K562 (cell line): ENCODE measurements at regions not wholly inside any gene's neighbourhood (a gene's known extent, or its start where the extent isn't known, plus 50 kb on each side); places are given as distances from the start of the nearest gene placed in this dataset.
A peak's percentile ranks its signal among the peaks of the same experiment; 100 is the strongest.

Experiments used
- ATAC-seq: fragments of 200-7000 bp; cut with Tn5 transposase; 3 replicates; pipeline ENCODE4 v1.9.1; 2020; ENCODE audit warnings: moderate library complexity
- BruUV-seq: library from RNA; stranded (reverse); fragments of 400-500 nt; replicated peaks from 2 replicates; lab custom pipeline; 2021; lab: Mats Ljungman, UMichigan
- CTCF ChIA-PET: fragments of 300-600 bp; formaldehyde crosslinking; extraction: SDS; loops from one replicate; lab custom pipeline; 2021; ENCODE audit warnings: low intra/inter-chr PET ratio; lab: Yijun Ruan, JAX
- POLR2A ChIA-PET: fragments of 300-600, 350-650 bp; sonication (Branson Sonifier 250); formaldehyde crosslinking; extraction: SDS; loops from one replicate; lab custom pipeline; 2021; ENCODE audit warnings: antibody characterized with exemption, inconsistent platforms; lab: Yijun Ruan, JAX
- DNase-seq, 4 experiments: peaks; one replicate each; pipeline versions ENCODE4 v3.0.0 to v3.0.0-alpha.2; 2011 to 2018; ENCODE audit warnings: low spot score in 3 of 4, mixed read lengths in 3 of 4; ENCODE audit errors: extremely low read depth in 1 of 4
- FAIRE-seq: peaks from 2 replicates; lab custom pipeline; 2011; peaks lifted over from hg19 to GRCh38; lab: Jason Lieb, UNC
- H2AFZ ChIP-seq: 2 replicates; pipeline ENCODE4 v1.6.0; 2011; ENCODE audit warnings: low read depth, low read length, control low read depth, inconsistent platforms
- H3K27ac ChIP-seq: fragments of 200-600 bp; 3 replicates; pipeline ENCODE4 v1.8.0; 2011; ENCODE audit warnings: low read depth, mild to moderate bottlenecking, control low read depth, inconsistent platforms, low read length, moderate library complexity, mixed read lengths; ENCODE audit errors: extremely low read depth
- H3K27me3 ChIP-seq, 2 experiments: fragments of 300-600 bp in 1 of 2; 2 replicates in 1 of 2; 3 replicates in 1 of 2; pipeline versions ENCODE4 v1.6.0 to v1.8.0; 2011; ENCODE audit warnings: inconsistent platforms in 2 of 2, low read length in 2 of 2, mild to moderate bottlenecking in 1 of 2, mixed read lengths in 1 of 2, moderate library complexity in 1 of 2; ENCODE audit not compliant: control insufficient read depth in 2 of 2, insufficient read depth in 2 of 2
- H3K36me3 ChIP-seq: fragments of 300-600 bp; 3 replicates; pipeline ENCODE4 v1.8.0; 2011; ENCODE audit warnings: mild to moderate bottlenecking, low read length, inconsistent platforms; ENCODE audit not compliant: control insufficient read depth, insufficient read depth
- H3K4me1 ChIP-seq, 2 experiments: fragments of 200-600 bp in 1 of 2; replicated peaks in 1 of 2; 2 replicates in 1 of 2; 3 replicates in 1 of 2; pipeline versions ENCODE4 v1.5.1 to v1.8.0; 2011; ENCODE audit warnings: inconsistent platforms in 2 of 2, low read length in 2 of 2, mild to moderate bottlenecking in 1 of 2, mixed read lengths in 1 of 2, moderate library complexity in 1 of 2; ENCODE audit not compliant: control insufficient read depth in 2 of 2, insufficient read depth in 2 of 2
- H3K4me2 ChIP-seq: 2 replicates; pipeline ENCODE4 v1.6.1; 2011; ENCODE audit warnings: low read length, control low read depth, inconsistent platforms, mixed read lengths; ENCODE audit not compliant: insufficient read depth
- H3K4me3 ChIP-seq: fragments of 200-600 bp; sonication (generic), shearing (Covaris generic); 2 replicates; pipeline ENCODE4 v1.5.1; 2016; ENCODE audit warnings: control low read depth, inconsistent platforms
- H3K79me2 ChIP-seq: fragments of 200-600 bp; 3 replicates; pipeline ENCODE4 v1.8.0; 2011; ENCODE audit warnings: low read length, inconsistent platforms; ENCODE audit not compliant: control insufficient read depth, insufficient read depth
- H3K9ac ChIP-seq, 2 experiments: 2 replicates each; pipeline versions ENCODE4 v1.6.0 to v1.6.1; 2011; ENCODE audit warnings: low read depth in 2 of 2, low read length in 2 of 2, control low read depth in 1 of 2, inconsistent platforms in 1 of 2, mild to moderate bottlenecking in 1 of 2, mixed read lengths in 1 of 2; ENCODE audit not compliant: insufficient read depth in 1 of 2
- H3K9me1 ChIP-seq: one replicate; pipeline ENCODE4 v1.6.0; 2011; ENCODE audit warnings: inconsistent platforms, mild to moderate bottlenecking, low read length, moderate library complexity; ENCODE audit not compliant: control insufficient read depth, insufficient read depth
- H3K9me3 ChIP-seq: replicated peaks from 2 replicates; pipeline ENCODE4 v1.5.1; 2011; ENCODE audit warnings: low read depth, low read length, inconsistent platforms; ENCODE audit not compliant: control insufficient read depth, insufficient read depth
- H4K20me1 ChIP-seq: replicated peaks from 2 replicates; pipeline ENCODE4 v1.6.1; 2011; ENCODE audit warnings: low read length, inconsistent platforms, mixed read lengths; ENCODE audit not compliant: control insufficient read depth, insufficient read depth
- ASH1L ChIP-seq: fragments of 450-650 bp; IDR thresholded peaks from 2 replicates; pipeline ENCODE4 v1.6.1; 2018; ENCODE audit warnings: borderline replicate concordance, mild to moderate bottlenecking, low read depth; ENCODE audit not compliant: partially characterized antibody
- CCAR2 ChIP-seq: fragments of 200-400 bp; formaldehyde crosslinking; IDR thresholded peaks from 2 replicates; pipeline ENCODE4 v1.6.1; 2017; ENCODE audit warnings: mild to moderate bottlenecking, low read depth, low read length
- CHD4 ChIP-seq: fragments of 200-600 bp; sonication (generic); IDR thresholded peaks from 3 replicates; pipeline ENCODE4 v1.6.1; 2012; ENCODE audit warnings: low read depth, mild to moderate bottlenecking, mixed read lengths, low read length, inconsistent platforms; ENCODE audit not compliant: insufficient read depth, insufficient replicate concordance, poor library complexity, severe bottlenecking
- HMGN3 ChIP-seq: IDR thresholded peaks from 2 replicates; pipeline ENCODE4 v1.6.1; 2011; ENCODE audit warnings: borderline replicate concordance, low read depth, mild to moderate bottlenecking, mixed read lengths, low read length; ENCODE audit not compliant: insufficient read length; ENCODE audit errors: extremely low read depth
- PCBP2 ChIP-seq: fragments of 200-400 bp; formaldehyde crosslinking; IDR thresholded peaks from 2 replicates; pipeline ENCODE4 v1.6.1; 2018; ENCODE audit warnings: low read length, low read depth, mild to moderate bottlenecking, moderate library complexity; ENCODE audit not compliant: poor library complexity, severe bottlenecking
- SAP30 ChIP-seq: fragments of 200-600 bp; sonication (generic); IDR thresholded peaks from 2 replicates; pipeline ENCODE4 v1.6.1; 2012; ENCODE audit warnings: borderline replicate concordance, low read depth, mild to moderate bottlenecking, moderate library complexity, low read length, control low read depth, inconsistent platforms; ENCODE audit not compliant: insufficient read depth, poor library complexity, severe bottlenecking
- TCF3 ChIP-seq: sonication (generic); formaldehyde crosslinking; IDR thresholded peaks from 2 replicates; pipeline ENCODE4 v1.4.0; 2020; ENCODE audit warnings: mild to moderate bottlenecking, missing genetic modification reagents
- XRCC4 ChIP-seq: IDR thresholded peaks from one replicate; pipeline ENCODE4 v1.6.1; 2011; ENCODE audit not compliant: insufficient read depth, insufficient read length; ENCODE audit errors: extremely low read depth
- YY1 ChIP-seq, 3 experiments: IDR thresholded peaks; 2 replicates each; pipeline ENCODE4 v1.6.1; 2011; ENCODE audit warnings: low read length in 2 of 3, mild to moderate bottlenecking in 2 of 3, moderate library complexity in 2 of 3, borderline replicate concordance in 1 of 3, control low read depth in 1 of 3, low read depth in 1 of 3; ENCODE audit not compliant: insufficient read depth in 3 of 3, insufficient replicate concordance in 2 of 3, control insufficient read depth in 1 of 3, insufficient read length in 1 of 3; ENCODE audit errors: extremely low read depth in 1 of 3
- ZNF644 ChIP-seq: fragments of 200-800 bp; sonication (Bioruptor generic); IDR thresholded peaks from 2 replicates; pipeline ENCODE4 v1.6.1; 2016; ENCODE audit warnings: low read depth, missing genetic modification characterization, missing compliant biosample characterization
- ZNF785 ChIP-seq: fragments of 250-450 bp; sonication (Bioruptor Pico); IDR thresholded peaks from 2 replicates; pipeline ENCODE4 v1.4.0; 2020; ENCODE audit warnings: mild to moderate bottlenecking
- WGBS: fragments of 100-300 bp; shearing (Covaris generic); methylation state at CpG from one replicate; pipeline ENCODE4 v1.1.6; 2016; ENCODE audit warnings: low coverage, mixed read lengths; ENCODE audit not compliant: insufficient coverage; ENCODE audit errors: missing lambda C conversion rate; 5-methylcytosine and 5-hydroxymethylcytosine counted together
- in situ Hi-C: fragments of 300-500 bp; cut with MboI; formaldehyde crosslinking; loops from 4 replicates; pipeline ENCODE4 v1.15.0; 2018; ENCODE audit warnings: inconsistent platforms, mixed read lengths
- intact Hi-C: fragments of 100-400 bp; cut with micrococcal nuclease; formaldehyde crosslinking; loops from 2 replicates; pipeline ENCODE4 v1.14.2; 2022
- TF ChIP-seq, protein P1 (sequence below): fragments of 250-450 bp; sonication (Bioruptor Pico); IDR thresholded peaks from 2 replicates; pipeline ENCODE4 v1.4.0; 2020; ENCODE audit warnings: mild to moderate bottlenecking, moderate library complexity
- TF ChIP-seq, protein P2 (sequence below): fragments of 150-350 bp; conservative IDR thresholded peaks from 2 replicates; pipeline ENCODE4 v1.6.1; 2014; ENCODE audit warnings: low read length

DNA sequence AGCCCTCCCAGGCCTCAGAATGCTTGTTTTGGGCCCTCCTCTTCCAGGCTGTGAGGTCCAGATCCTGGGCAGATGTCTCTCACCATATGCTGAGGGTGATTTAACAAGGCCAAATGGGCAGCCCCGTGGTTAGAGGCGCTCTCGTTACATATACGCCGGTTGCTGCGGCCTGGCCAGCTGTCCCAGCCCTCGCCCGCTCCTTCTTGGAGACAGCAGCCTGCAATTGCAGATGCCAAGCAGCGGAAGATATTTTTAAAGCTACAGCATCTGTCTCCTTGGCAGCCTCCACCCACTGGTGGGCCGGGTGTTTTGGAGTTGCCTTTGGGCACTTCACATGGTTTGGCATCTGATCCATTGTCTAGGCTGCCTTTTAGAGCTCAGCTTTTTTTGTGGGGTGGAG lies 178.8 kb upstream of the NFIA start:
- BruUV-seq: no TSS peak
- peaks cover 0 to under 1% of the 10 kb centered on the region in 2 experiments; a peak in 2 of 5 replicates for H3K4me1 ChIP-seq
- H3K9me1 ChIP-seq: no peaks in the 10 kb centered on the region
- H3K79me2 ChIP-seq: no peaks in the 10 kb centered on the region
- FAIRE-seq (no peak), DNase-seq (no peak), ATAC-seq (no peak)
- no peak overlapping the region for H3K4me2 ChIP-seq
- no peaks in the 10 kb centered on the region for H4K20me1 ChIP-seq
- 0 out of 4 replicates have a peak overlapping the region, but pooled peaks of 1 of the 2 experiments have one; percentile 10 for H3K9ac ChIP-seq
- intact Hi-C loops: no loop called here
- H3K27ac ChIP-seq: no peak overlapping the region
- H3K4me3 ChIP-seq: no peak overlapping the region
- in situ Hi-C loops: no loop called here
- no peaks in the 10 kb centered on the region for H3K36me3 ChIP-seq
- 38% methylated on average over 4 of the region's 10 CpGs for WGBS
- POLR2A ChIA-PET: interaction anchor here (1.4 kb wide), 1 partner anchor 16 kb away, joined by 4 read pairs; no protein-coding TSS in a partner anchor
- H3K9me3 ChIP-seq: no peaks in the 10 kb centered on the region
- no peaks in the 10 kb centered on the region for H3K27me3 ChIP-seq
- CTCF ChIA-PET: no interaction called here
- H2AFZ ChIP-seq: 0 out of 2 replicates have a peak overlapping the region, but pooled peaks have one; percentile 14
- TF ChIP-seq TCF3: no peak
- no peak for TF ChIP-seq CCAR2
- TF ChIP-seq ZNF644 (tag): no peak
- no peak for TF ChIP-seq YY1 (IDR thresholded peaks at IDR 0.05; ENCODE audit: borderline replicate concordance in 1 of 3, control insufficient read depth in 1 of 3, extremely low read depth in 1 of 3, insufficient read depth in 3 of 3, insufficient read length in 1 of 3, insufficient replicate concordance in 2 of 3, low read depth in 1 of 3, low read length in 2 of 3)
- no peak for TF ChIP-seq CHD4
- TF ChIP-seq ZNF785 (CRISPR knock-in tag): no peak
- no peak for TF ChIP-seq PCBP2
- no peak for TF ChIP-seq XRCC4
- TF ChIP-seq, protein P1, sequence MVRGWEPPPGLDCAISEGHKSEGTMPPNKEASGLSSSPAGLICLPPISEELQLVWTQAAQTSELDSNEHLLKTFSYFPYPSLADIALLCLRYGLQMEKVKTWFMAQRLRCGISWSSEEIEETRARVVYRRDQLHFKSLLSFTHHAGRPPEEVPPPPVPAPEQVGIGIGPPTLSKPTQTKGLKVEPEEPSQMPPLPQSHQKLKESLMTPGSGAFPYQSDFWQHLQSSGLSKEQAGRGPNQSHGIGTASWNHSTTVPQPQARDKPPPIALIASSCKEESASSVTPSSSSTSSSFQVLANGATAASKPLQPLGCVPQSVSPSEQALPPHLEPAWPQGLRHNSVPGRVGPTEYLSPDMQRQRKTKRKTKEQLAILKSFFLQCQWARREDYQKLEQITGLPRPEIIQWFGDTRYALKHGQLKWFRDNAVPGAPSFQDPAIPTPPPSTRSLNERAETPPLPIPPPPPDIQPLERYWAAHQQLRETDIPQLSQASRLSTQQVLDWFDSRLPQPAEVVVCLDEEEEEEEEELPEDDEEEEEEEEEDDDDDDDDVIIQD (CRISPR knock-in tag): no peak
- no peak for TF ChIP-seq HMGN3
- TF ChIP-seq ASH1L: no peak
- TF ChIP-seq, protein P2, sequence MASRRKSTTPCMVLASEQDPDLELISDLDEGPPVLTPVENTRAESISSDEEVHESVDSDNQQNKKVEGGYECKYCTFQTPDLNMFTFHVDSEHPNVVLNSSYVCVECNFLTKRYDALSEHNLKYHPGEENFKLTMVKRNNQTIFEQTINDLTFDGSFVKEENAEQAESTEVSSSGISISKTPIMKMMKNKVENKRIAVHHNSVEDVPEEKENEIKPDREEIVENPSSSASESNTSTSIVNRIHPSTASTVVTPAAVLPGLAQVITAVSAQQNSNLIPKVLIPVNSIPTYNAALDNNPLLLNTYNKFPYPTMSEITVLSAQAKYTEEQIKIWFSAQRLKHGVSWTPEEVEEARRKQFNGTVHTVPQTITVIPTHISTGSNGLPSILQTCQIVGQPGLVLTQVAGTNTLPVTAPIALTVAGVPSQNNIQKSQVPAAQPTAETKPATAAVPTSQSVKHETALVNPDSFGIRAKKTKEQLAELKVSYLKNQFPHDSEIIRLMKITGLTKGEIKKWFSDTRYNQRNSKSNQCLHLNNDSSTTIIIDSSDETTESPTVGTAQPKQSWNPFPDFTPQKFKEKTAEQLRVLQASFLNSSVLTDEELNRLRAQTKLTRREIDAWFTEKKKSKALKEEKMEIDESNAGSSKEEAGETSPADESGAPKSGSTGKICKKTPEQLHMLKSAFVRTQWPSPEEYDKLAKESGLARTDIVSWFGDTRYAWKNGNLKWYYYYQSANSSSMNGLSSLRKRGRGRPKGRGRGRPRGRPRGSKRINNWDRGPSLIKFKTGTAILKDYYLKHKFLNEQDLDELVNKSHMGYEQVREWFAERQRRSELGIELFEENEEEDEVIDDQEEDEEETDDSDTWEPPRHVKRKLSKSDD: no peak
- no peak for TF ChIP-seq SAP30
